ENCODE measurements at regions not wholly inside any gene's neighbourhood (a gene's known extent, or its start where the extent isn't known, plus 50 kb on each side); places are given as distances from the start of the nearest gene placed in this dataset.

- no peak for DNase-seq
These were observed 1406.1 kb upstream of the TENM4 start for GRCh38 chr11:80846979-80847378.

More at GRCh38 chr11:80846979-80847378, 1406.1 kb upstream of the TENM4 start:
- TF ChIP-seq CTCF (conservative IDR thresholded peaks at IDR 0.05) = no peak
- Histone ChIP-seq H4K8ac (replicated peaks; ENCODE audit: insufficient read length, low read depth, low read length) (no peak overlapping the region), H2AFZ (ENCODE audit: low read length) (no peak overlapping the region), H3K56ac (ENCODE audit: insufficient read length, low read depth, low read length) (no peak overlapping the region), H2BK20ac (ENCODE audit: low read depth, low read length, poor library complexity, severe bottlenecking) (no peak overlapping the region), H2BK5ac (ENCODE audit: insufficient read length, low read length) (no peak overlapping the region), H2BK120ac (ENCODE audit: low read depth, low read length, poor library complexity, severe bottlenecking) (no peak overlapping the region), H4K20me1 (ENCODE audit: control insufficient read depth, insufficient read depth, insufficient read length) (no peaks in the 10 kb centered on the region), H3K79me2 (ENCODE audit: insufficient read depth, low read length) (no peaks in the 10 kb centered on the region), H2BK12ac (ENCODE audit: insufficient read length, low read depth, low read length) (no peak overlapping the region), H3T11ph (ENCODE audit: low read length) (no peak overlapping the region), H2BK15ac (ENCODE audit: low read depth, low read length) (no peak overlapping the region), H3K27me3 (ENCODE audit: insufficient read depth, low read length) (no peaks in the 10 kb centered on the region), H3K9me3 (ENCODE audit: control insufficient read depth, low read depth, low read length) (no peaks in the 10 kb centered on the region), H3K23me2 (ENCODE audit: insufficient read length, low read depth, low read length, poor library complexity, severe bottlenecking) (no peaks in the 10 kb centered on the region), H3K9ac (ENCODE audit: extremely low read depth, insufficient read length, low read length) (no peak overlapping the region), H4K5ac (ENCODE audit: insufficient read length, low read depth, low read length) (no peak overlapping the region), H3K18ac (ENCODE audit: insufficient read length, low read depth, low read length) (no peak overlapping the region), H3K4me2 (ENCODE audit: insufficient read depth, insufficient read length, low read length) (no peak overlapping the region), H2AK5ac (ENCODE audit: insufficient read length, low read length) (no peak overlapping the region), H3K4me1 (ENCODE audit: insufficient read depth, low read length) (no peaks in the 10 kb centered on the region), H3K14ac (ENCODE audit: insufficient read depth, low read length) (no peak overlapping the region), H3K23ac (ENCODE audit: insufficient read length, low read depth, low read length) (no peak overlapping the region), H4K91ac (ENCODE audit: insufficient read length, low read depth, low read length) (no peak overlapping the region), H3K79me1 (ENCODE audit: insufficient read depth, low read depth, low read length, poor library complexity, severe bottlenecking) (no peaks in the 10 kb centered on the region), H3K27ac (ENCODE audit: insufficient read length, low read depth, low read length) (no peak overlapping the region), H3K4ac (ENCODE audit: low read depth, low read length) (no peak overlapping the region)
- no peaks in the 10 kb centered on the region for H3K36me3 Mint-ChIP-seq (ENCODE audit: insufficient read depth in 1 of 3, low read depth in 3 of 3)
- H3K4me1 Mint-ChIP-seq = no peaks in the 10 kb centered on the region
- no peaks in the 10 kb centered on the region for H3K27me3 Mint-ChIP-seq (ENCODE audit: low read depth)
- no peak overlapping the region for H3K4me3 Mint-ChIP-seq
- no peak overlapping the region for H3K27ac Mint-ChIP-seq
- WGBS (ENCODE audit: extremely low coverage, insufficient read length, low lambda C conversion rate) = no CpG with 5 or more reads among the region's 3 CpGs
- no peaks in the 10 kb centered on the region for H3K9me3 Mint-ChIP-seq

All from H9 (cell line).